ENCODE measurements at regions not wholly inside any gene's neighbourhood (a gene's known extent, or its start where the extent isn't known, plus 50 kb on each side); places are given as distances from the start of the nearest gene placed in this dataset.

DNA sequence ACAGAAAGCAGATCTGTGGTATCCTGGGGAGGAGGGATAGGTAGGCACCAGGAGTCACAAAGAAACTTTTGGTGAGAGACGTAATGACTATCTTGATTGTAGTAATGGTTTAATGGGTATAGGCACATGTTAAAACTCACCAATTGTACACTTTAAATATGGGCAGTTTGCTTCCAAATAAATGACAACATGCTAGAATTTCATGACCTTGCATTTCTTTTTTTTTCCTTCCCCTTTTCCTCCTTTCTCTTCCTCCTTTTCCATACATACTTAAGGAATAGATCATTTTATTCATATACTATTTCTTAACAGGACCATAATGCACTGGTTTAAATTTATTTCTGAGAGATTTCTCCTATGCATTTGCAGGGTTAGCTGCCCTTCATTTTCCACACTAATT, 341.8 kb downstream of the TMEM182 start:
- DNase-seq (ENCODE audit: extremely low read depth in 1 of 2, low read depth in 1 of 2) = no peak

DNA sequence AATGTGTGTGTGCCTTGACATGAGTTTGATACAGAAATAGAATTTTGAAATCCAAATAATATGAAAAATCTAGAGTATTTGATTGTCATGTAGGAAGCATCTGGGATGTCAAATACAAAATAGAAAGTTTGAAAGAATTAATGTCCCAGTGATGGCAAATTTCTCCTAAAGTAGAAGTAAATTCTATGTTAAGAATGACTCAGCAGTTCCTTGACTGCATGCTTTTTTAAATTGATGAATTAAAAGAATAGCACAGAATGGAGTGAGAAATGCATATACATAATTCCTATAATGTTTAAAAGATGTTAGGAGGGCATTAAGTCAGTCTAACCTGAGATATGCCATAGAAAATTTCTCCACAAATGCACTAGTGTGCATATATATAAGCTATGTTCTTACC, 357.5 kb downstream of the TMEM182 start:
- no peak for DNase-seq (ENCODE audit: extremely low read depth in 1 of 2, low read depth in 1 of 2)

DNA sequence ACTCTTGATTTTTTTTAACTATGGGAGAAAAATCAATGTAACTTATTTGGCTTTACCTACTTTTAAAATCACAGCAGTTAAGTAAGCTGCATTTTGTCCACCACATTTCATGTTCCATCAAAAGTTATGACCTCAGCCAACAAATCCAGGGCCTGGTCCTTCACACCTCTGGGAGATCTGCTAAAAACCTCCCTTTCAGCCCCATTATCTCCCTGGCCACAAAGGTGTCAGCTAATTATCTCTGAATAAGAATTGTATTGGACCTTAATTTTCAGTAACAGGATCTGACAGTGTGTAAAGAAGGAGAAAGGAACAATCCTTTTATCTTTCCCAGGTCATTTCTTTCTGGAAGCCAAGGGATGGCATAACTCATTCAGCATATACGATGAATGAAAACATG, 359.3 kb downstream of the TMEM182 start:
- no peak for DNase-seq (ENCODE audit: extremely low read depth in 1 of 2, low read depth in 1 of 2)

DNA sequence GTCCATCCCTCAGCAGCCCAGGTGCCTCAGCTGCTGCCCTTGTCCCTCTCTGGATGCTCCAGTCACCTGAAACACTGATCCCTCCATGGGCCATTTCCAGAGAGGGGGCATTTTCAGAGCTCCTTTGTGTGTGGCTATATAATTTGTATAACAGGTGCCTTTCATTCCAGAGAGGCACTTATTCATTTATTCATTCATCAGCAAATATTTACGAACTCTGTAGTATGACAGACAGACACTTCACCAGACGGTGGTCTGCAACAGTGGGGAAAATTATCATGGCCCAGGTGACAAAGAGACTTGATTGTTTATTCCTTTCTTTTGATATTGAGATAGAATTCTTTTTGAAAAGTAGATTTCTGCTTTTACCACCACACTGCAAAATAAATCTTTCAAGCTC, 361.7 kb downstream of the TMEM182 start:
- no peak for DNase-seq (ENCODE audit: extremely low read depth in 1 of 2, low read depth in 1 of 2)

DNA sequence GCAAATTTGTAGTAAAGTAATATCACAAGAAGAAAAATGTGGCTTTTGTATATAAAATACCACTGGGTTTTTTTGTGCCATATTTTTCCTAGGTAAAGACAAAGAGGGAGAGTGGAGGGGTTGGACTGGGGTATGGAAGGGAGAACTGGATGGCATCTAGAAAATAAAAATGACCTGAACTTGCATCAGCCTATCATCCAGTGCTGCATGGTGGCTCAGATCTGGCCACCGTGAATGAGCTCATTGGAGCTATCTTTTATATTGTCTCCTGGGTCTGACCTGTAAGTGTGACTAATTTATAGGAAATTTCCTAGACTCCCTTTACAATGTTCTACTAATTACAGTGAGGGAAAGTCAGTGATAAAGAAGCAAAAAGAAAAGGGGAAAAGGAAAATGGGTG, 369.0 kb downstream of the TMEM182 start:
- no peak for DNase-seq (ENCODE audit: extremely low read depth in 1 of 2, low read depth in 1 of 2)

DNA sequence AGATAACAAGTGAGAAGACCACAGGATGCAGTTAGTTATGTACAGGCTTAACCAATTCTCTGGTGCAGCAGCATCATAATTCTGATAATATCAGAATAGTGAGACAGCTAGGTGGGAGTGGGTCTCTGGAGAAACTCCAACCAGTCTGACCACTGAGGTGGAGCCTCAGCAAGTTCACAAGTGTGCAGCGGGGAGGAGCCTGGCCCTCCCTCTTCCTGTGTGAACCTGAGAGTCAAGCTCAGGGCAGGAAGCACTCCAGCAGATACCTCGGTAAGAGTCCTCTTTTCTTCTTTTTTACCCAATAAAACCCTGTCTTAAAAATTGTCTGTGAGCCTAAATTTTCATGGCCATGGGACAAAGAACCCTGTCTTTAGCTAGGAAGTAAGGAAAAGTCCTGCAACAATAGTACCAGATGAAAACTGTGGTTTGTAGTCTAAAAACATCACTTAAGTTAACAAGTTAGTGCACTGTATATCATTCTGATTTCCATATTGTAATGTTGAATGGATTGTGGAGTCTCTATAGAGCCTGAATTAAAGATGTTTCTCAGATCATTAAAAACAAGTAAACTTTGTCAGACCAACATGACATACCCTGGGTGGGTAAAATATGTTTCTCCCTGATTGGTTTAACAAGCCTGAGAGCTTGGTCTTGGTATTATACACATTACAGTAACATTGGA, 370.8 kb downstream of the TMEM182 start:
- no peak for DNase-seq (ENCODE audit: extremely low read depth in 1 of 2, low read depth in 1 of 2)

DNA sequence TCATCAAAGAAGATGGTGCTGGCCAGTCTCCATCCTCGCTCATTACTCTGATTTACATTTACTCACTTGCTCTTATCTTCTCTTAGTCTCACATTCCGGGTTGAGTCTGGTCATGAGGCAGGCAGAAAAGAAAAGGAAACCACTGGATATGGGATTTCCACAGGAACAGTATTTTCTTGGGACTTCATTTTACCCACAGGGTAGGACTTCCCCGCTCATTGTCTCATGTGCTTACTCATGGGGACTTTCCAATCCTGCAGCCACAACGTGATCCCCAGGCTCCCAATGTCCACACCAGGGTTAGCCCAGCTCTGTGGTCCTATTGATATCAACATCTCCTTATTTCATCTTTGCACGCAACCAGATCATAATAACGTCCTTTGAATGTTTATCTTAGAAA, 373.8 kb downstream of the TMEM182 start:
- DNase-seq (ENCODE audit: extremely low read depth in 1 of 2, low read depth in 1 of 2) = no peak

DNA sequence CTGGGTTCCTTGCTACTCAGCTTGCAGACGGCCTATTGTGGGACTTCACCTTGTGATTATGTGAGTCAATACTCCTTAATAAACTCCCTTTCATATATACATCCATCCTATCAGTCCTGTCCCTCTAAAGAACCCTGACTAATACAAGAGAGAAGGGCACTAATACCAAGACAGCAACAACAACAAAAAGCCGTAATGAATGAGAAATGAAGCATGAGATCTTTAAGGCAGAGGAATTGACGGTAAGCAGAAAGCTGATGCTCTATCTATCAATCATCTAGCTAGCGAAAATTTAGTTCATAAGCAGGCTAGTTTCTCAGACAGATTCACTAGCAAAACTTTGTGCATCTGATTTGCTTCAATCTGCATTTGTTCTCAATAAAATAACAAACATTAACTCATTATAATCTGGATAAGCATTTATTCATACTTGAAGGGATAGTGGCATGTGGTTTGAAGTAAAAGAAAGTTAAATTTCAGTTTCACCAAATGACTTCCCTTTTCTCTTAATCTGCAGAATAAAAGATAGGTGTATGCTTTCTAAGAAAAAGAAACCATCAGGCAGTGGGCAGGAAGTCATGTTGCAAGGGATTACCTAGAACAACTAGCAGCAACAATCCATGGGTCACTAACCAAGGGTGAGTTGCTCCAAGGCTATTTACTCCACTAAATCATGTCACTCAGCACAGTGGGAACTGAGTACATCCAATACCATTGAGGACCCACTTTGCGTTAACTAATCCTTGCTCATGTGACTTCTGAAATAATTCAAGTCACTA, 376.5 kb downstream of the TMEM182 start:
- no peak for DNase-seq (ENCODE audit: extremely low read depth in 1 of 2, low read depth in 1 of 2)

DNA sequence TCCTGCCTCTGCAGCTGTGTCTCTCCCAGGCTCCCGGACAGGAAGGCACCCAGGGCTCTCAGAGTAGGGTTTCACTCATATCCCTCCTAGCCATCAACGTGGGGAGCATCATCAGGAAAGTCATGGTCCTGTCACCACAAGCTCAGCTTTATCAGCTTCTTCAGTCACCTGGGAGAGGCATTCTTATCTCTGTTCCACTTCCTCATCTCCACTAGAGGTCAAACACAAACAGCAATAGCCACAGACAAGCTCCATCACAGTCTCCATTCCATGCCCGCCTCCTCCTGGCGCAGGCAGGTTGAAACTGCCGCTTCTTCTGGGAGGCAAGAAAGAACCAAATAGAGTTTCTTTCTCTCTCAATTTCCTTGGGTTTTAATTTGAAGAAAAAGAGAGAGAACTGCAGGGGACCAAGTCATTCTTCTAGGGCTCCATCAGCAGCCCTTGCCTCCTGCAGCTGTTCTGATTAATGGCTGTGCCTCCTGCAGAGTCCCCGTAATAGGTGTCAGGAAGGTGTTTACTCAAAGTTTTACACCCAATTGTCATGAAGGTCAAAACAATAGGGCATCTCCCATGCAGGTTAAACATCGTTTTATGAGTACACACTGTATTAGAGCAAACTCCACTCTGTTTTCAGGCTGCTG, 377.9 kb downstream of the TMEM182 start:
- DNase-seq (ENCODE audit: extremely low read depth in 1 of 2, low read depth in 1 of 2) = no peak

DNA sequence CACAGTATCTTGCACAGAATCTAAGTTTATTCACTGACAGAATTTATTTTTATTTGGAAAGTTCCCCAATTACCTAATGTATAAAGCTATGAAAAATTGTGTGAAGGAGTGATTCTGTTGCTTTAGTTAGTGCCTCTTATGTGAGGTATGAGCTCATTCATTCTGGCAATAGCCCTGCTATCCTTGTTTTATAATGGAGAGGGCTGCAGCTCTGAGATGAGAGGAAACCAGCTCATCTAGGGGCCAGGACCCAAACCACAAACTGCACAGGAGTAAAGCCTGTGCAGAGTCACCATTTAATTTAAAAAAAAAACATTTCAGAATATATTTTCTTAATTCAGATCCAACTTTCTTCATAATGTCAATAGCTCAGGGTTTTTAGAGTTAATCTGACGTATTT, 383.0 kb downstream of the TMEM182 start:
- DNase-seq (ENCODE audit: extremely low read depth in 1 of 2, low read depth in 1 of 2) = no peak

DNA sequence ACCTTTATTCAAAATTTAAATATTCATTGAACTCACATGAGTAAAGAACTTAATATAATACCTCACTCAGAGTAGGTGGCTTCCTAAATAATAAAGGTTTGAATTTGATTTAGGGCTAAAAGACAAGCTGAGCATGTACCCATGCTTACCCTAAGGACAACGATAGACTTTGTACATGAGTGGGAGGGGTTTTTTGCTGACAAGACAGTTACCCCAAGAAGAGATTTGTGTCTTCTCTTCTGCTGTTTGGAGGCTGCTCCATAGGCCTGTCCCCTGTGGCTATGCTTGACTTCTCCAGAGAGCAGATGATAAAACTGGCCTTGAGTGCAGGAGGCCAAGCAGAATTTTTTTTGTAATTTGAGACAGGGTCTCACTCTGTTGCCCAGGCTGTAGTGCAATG, 383.9 kb downstream of the TMEM182 start:
- DNase-seq (ENCODE audit: extremely low read depth in 1 of 2, low read depth in 1 of 2) = no peak

DNA sequence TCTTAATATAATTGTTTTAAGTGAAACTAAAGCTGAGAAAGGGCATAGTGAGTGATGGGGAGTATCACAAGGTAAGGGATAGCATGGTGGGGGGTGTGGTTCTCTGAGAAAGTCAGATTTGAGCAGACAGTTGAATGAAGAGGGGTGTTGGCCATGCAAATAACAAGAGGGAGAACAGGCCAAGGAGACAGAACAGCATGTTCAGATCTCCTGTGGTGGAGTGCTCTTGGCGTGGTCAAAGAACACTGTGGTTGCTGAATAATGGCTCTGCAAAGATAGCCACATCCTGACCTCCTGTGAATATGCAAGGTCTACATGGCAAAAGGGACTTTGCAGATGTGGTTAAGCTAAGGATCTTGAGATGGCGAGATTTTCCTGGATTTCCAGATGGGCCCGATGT, 389.2 kb downstream of the TMEM182 start:
- DNase-seq (ENCODE audit: extremely low read depth in 1 of 2, low read depth in 1 of 2) = no peak

DNA sequence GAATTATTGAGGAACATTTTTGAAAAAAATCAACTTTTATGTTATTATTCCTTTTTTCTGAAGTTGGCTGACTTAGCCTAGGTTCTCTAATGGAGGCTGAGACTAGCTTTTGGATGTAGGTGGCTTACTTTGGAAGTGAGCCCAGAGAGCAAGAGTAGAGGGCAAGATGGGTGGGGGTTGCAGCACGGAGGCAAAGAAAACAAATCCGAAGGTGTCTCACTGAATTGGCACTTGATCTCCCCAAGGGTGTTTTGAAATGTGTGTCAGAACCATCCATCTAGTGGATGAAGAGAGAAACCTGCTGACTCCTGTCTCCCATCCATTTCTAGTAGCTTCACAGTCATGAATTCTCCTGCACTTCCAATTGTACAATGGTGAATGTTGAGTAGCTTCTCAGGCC, 390.7 kb downstream of the TMEM182 start:
- no peak for DNase-seq (ENCODE audit: extremely low read depth in 1 of 2, low read depth in 1 of 2)

DNA sequence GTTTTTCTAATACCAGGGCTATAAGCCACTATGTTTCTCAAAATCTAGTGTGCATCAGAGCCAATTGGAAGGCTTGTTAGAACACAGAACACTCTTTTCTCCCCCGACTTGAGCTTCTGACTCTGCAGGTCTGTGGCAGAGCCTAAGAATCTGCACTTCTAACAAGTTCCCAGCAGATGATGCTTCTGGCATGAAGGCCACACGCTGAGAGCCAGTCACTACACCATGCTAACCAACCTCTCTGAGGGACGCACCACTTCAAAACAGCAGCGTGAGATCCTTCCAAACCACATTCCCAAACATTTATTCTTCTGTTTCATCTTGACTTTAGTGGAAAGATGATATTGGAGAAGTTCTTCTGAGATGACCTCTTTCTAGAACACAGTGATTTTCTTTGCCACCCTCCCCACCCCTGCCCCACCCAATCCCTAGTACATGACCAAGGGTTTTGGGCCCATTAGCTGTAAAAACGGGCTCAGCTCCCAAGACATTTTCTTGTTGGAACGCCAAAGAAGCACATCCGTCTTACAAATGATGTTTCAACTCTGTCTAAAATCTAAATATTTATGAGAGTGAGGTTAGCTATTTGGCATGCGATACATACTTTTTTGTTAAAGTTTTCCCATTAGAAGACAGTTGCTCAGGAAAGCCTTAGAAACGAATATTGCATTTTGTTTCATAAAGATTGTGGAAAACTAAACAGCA, 391.9 kb downstream of the TMEM182 start:
- DNase-seq (ENCODE audit: extremely low read depth in 1 of 2, low read depth in 1 of 2) = no peak

DNA sequence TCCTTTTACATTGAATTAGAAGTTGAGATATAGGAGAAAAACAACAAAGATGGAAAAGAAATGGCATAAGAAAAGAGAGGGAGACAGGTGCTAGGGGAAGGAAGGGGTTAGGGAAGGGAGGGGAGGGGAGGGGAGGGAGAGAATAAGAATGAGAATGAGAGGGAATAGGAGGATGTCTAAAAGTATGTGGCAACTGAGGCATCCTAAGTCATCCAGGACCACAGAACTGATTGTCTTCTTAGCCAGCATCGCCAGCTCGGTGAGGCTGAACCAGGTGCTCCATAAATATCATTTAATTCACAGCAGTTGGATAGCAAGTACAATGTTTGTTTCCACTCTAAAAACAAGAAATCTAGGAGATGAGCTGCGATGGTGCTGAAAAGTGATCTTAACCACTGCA, 393.5 kb downstream of the TMEM182 start:
- no peak for DNase-seq (ENCODE audit: extremely low read depth in 1 of 2, low read depth in 1 of 2)

DNA sequence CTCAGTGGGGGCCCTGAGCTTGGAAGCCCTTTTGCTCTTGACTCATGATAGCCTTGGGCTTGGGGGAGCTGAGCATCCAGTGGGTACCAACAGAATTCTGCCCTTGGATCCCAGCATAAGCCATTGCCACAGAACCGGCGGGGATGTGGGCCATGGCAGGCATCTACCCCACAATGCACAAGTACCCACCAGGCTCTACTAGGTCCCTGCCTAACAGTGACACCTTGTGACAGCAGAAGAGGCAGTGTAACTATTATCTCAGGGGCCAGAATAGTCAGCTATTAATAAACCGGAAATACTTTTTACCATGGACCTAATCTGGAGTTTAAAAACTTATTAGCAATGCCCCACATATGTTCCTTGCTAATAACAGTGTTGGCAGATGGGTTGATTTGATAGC, 397.2 kb downstream of the TMEM182 start:
- no peak for DNase-seq (ENCODE audit: extremely low read depth in 1 of 2, low read depth in 1 of 2)

DNA sequence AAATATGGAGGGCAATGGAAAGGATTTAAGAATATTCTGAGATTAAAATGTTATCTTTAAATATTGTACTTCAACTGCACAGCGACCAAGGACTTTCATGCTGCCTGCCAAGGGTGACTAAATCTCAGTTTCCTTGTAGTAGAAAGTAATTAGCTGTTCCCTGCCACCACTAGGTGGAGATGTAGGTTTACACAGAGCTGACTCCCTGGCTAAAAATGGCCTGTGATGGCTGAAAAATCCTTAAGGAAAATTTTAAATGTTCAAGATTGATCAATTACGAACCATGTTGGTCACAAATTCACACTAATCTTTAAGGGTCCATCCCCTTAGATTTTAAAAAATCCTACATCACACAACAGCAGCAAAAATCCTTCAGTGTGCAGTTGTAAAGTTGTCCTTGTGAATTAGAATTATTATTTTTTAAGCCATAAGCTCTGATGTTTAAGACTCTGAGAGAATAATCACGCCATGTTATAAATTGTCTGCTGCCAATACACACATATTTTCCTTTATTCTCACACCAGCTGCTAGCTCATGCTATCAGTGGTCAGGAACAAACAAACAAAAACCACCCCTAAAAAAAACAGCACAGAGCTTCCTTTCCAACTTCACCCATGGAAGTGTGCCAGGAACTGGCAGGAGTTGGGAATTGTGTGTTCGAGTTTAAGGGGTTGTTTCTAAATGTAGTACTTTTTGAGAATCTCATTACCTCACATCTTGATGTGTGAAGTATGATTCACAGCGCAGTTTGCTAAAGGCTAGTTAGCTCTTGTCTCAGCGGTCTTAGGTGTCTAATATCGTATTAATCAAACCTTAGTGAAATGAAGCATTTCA, 399.8 kb downstream of the TMEM182 start:
- DNase-seq (ENCODE audit: extremely low read depth in 1 of 2, low read depth in 1 of 2) = no peak

DNA sequence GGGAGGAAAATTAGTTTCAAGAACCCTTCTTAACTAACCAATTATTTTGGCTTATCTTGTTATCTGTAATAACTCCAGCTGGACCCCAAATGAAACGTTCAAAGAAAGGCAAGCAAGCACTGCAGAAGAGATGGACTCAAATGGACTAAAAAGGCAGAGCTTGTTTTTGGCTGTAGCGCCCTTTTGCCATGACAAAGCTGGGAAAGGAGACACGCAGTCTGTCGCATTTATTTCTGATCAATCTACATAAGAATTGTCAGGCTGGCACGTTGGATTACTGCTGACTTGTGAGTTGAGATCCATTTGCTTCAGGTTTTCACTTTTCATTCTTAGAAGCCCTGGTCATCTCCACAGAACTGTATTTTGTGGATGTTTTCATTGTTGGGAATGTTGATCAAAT, 402.9 kb downstream of the TMEM182 start:
- DNase-seq (ENCODE audit: extremely low read depth in 1 of 2, low read depth in 1 of 2) = no peak

DNA sequence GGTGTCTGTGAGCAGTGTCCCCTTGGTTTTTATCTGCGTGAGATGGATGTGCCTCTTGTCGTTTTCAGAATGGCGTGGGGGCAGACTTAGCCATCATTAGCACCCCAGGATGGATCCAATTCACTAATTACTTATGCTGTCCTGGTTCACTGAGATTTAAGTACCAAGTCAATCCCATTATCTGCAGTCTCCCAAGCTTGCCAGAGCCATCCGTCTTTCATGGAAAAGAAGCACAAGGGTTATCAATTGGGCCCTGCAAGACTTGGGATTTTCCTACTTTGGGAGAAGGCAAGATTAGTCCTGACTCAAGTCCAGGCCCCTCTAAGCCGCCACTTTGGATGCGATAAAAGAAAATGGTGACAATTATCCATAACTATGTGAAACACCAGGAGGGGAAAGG, 404.0 kb downstream of the TMEM182 start:
- no peak for DNase-seq (ENCODE audit: extremely low read depth in 1 of 2, low read depth in 1 of 2)

DNA sequence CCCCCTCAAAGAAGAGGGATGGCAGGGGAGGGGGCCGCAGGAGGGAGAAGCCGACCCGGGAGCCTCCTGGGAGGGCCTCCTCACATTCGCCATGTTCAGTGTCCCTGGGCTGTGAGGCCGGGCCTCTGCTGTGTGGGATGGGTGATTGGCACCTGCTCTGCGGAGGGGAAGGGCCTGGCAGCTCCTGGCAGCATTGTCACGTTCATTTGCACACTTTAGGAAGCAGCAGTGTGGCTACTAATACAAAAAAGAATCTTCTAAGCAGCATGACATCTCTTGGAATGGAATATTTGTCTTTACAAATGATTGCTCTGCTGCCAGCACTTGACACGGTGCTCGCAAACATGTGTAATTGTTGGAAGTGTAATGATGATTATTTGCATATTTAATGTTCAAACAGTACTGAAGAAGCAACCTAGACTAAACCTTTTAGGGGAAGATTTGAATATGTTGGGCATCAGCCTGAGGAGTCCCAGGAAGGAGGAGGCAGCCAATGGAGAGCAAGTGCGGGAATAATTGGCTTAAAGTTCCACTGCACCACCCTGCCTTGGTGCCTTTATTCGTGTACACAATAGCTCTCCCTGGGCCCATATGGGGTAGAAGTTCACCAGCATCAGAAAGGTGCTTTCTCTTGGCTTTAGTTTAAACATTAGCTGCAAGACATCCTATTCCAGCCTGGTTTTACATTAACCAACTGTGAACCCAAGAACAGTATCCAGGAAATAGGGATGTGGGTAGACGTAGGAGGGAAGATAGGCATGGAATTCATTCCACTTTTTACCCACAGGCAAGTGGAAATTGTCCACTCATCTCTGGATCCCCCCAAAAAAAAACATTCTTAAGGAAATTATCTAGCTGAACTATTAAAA, 404.9 kb downstream of the TMEM182 start:
- DNase-seq (ENCODE audit: extremely low read depth in 1 of 2, low read depth in 1 of 2) = no peak

Measured in stimulated activated CD8-positive, alpha-beta memory T cell treated with anti-CD3 and anti-CD28 coated beads, Interleukin-7, amount 100 ng/mL, for 48 hours (primary cell).